Globus pallidus (tissue), 1 donor: ENCODE measurements at regions not wholly inside any gene's neighbourhood (a gene's known extent, or its start where the extent isn't known, plus 50 kb on each side); places are given as distances from the start of the nearest gene placed in this dataset.
"Not testable (repeated sequence)": the region's sequence is repeated elsewhere in the genome, so short reads cannot be mapped to it uniquely, and the experiment has no call there.

ENCODE experiments used
- DNase-seq: peaks from one replicate; pipeline ENCODE4 v3.0.0-alpha.2; 2015; ENCODE audit warnings: low spot score

- DNase-seq, result no peak
Observed at GRCh38 chr20:22949331-22950109, 85.6 kb upstream of the SSTR4 start.

GRCh38 chr20:22951966-22952365 is 83.1 kb upstream of the SSTR4 start:
- no peak for DNase-seq

DNA sequence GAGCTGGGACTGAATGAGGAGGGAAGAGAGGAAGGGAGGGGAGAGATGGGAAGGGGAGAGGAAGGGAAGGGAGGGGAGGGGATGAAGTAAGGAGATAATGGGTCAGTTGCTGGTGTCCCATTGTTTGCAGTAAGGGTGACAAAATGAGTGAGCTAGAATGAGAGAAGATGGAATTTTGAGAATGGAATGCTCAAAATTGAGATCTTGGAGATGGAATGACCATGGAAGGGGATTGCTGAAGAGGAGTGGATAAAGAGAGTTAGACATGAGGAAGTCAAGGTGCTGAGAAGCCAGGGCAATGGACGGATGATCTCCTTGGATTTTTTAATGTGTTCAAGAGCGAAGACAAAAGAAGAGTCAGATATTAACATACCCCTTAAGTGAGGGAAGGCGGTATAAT is 80.5 kb upstream of the SSTR4 start:
- no peak for DNase-seq

- no peak for DNase-seq
Observed at GRCh38 chr20:22958390-22958789, 76.7 kb upstream of the SSTR4 start.

DNA sequence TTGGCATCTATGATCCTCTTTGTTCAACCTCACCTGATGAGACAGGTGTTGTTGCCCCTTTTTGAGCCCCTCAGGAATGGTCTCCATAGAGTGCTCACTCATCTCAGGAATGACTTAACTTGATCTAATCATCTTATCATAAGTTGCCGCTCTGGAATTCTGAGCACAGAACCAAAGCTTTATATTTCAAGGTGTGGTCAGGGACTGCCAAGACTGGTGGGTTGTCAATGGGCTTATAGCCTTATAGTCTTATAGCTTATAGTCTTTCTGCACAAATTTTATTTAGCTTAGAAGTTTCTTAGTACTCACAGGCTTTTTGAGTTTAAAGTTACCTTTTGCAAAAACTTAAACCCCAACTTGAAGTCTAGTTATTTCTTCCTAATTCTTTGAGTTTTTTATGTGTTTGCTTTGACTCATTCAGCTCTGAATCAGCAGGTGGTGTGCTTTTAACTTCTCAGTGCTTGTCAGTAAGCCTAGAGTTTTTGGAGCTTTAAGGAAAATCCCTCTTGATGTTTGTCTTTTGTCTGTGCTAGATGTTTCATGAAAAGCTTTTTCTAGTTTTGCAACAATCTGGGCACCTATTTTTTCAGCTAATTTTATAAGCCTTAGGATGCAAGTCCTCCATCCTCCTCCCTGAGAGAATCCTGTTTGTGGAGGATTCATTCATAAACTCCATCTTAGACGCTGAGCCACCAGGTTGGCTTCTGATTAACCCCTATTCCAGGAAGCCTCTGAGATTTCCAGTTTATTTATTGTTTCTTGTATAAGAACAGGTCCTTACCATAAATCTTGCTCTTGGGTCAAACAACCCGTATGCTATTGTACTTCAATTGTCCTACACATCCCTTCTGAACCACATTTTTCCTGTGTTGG is 72.3 kb upstream of the SSTR4 start:
- DNase-seq, result no peak

- DNase-seq, result no peak
Observed at GRCh38 chr20:22963581-22963980, 71.5 kb upstream of the SSTR4 start.

DNA sequence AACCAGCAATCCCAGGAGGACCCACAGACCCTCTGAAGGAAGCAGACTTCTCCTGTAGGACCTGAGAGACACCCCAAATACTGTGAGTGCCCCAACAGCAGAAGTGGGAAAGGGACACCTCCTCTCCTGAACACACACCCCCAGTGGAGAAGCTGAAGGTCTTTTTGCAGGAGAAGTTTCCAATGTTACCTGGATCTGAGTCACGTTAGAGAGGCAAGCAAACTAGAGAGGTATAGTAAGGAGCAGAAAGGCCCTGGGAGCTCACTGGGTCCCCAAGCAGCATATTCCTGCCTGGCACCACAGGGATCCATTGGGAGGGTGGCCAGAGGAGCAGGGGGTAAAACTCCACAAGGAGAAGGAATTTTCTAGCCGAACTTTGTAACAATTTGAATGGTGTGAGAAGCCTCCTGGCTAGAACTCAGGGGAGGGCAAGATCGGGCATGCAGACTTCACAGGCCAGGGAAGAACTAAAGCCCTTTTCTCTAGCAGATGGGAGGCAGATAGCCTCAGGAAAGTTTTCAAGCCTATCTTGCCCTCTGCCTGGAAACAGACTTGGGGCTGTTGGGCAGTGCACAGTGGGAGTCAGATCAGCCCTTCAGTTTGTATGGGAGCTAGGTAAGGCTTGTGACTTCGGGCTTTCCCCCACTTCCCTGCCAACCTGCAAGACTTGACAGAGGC is 68.2 kb upstream of the SSTR4 start:
- DNase-seq, result no peak

GRCh38 chr20:22967706-22968105 is 67.4 kb upstream of the SSTR4 start:
- DNase-seq, result not testable (repeated sequence)

DNA sequence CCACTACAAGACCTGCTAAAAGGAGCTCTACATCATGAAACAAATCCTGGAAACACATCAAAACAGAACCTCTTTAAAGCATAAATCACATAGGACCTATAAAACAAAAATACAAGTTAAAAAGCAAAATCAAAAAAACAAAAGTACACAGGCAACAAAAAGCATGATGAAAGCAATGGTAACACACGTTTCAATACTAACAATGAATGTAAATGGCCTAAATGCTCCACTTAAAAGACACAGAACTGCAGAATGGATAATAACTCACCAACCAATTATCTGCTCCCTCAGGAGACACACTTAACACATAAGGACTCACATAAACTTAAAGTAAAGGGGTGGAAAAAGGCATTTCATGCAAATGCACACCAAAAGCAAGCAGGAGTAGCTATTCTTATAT is 66.1 kb upstream of the SSTR4 start:
- DNase-seq, result not testable (repeated sequence)

DNA sequence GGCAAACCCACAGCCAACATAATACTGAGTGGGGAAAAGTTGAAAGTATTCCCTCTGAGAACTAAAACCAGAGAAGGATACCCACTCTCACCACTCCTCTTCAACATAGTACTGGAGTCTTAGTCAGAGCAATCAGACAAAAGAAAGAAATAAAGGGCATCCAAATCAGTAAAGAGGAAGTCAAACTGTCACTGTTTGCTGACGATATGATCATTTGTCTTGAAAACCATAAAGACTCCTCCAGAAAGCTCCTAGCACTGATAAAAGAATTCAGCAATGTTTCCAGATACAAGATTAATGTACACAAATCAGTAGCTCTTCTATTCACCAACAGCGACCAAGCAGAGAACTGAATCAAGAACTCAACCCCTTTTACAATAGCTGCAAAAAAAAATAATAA is 64.0 kb upstream of the SSTR4 start:
- not testable (repeated sequence) for DNase-seq

DNA sequence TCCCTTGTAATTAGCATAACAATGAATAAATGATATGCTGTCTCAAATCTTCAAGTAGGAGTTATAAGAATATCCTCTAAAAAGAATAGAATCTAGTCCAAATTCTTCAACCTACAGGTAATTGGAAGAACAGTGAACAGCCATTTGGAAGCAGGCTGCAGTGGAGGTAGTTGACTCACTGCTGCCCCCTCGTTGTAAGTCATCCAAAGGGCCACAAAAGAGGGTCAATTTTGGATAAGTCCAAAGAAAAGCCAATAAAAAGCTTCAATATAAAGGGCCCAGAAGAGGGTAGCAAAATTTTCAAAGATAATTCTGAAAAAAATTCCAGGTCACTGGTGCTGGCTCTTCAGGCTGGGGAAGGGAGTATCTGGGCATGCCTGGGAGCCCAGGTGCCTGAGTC is 60.8 kb upstream of the SSTR4 start:
- DNase-seq, result no peak

GRCh38 chr20:22977047-22977785 is 57.9 kb upstream of the SSTR4 start:
- DNase-seq, result no peak

GRCh38 chr20:22984008-22984407 is 51.1 kb upstream of the SSTR4 start:
- no peak for DNase-seq

DNA sequence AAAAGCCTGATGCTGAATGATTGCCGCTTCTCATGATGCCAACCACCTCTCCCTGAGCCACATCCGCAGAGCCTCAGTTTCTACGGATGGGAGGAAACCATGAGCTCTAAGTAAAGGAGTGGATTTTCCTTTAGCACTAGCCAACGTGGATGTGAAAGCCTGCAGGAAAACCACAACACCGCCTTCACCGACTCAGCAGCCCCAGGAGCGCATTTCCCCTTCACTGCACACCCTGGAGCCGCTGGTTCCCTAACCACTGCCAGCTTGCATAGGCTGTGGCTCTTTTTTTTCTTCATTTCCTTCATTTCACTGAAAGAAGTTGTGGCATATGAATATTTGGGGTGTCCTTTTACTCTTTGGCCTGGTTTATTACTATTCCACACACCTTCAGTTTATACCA is 50.5 kb upstream of the SSTR4 start:
- peak; percentile 5 for DNase-seq

DNA sequence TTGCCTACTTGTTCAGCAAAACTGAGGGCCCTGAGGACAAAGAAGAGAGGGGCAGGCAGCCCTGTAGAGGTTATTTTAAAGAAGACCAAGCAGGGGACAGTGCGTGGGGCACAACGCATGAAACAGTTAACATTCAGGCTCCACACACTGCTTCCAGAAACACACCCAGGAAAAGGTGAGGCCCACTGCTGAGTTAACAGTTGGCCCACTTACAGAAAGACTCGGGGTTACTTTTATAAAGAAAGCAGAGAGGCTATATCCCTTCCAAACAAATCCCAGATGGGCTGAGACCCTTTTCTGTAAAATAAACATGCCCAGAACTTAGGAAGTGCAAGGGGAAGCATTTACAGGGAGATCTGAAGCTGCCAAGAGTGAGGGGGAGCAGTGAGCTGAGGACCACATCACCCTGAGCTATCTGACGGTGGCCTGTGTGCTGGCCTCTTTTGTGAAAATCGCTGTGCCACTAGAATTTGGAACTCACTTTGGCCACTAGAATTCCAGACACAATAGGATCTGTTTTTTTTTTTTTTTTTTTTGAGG is 49.8 kb upstream of the SSTR4 start:
- no peak for DNase-seq
